Mesenchymal stem cell (in vitro differentiated cells and primary cell): ENCODE measurements at regions not wholly inside any gene's neighbourhood (a gene's known extent, or its start where the extent isn't known, plus 50 kb on each side); places are given as distances from the start of the nearest gene placed in this dataset.

Source experiments
- DNase-seq: peaks from one replicate; pipeline ENCODE4 v3.0.0-alpha.2; 2013
- H2AFZ ChIP-seq: one replicate; pipeline ENCODE4 v1.6.1; 2013; ENCODE audit warnings: low read depth, mild to moderate bottlenecking, control low read depth, inconsistent platforms, low read length, moderate library complexity
- H2AK5ac ChIP-seq: 2 replicates; pipeline ENCODE4 v1.6.1; 2013; ENCODE audit warnings: low read length, moderate library complexity, mild to moderate bottlenecking, inconsistent platforms; ENCODE audit not compliant: severe bottlenecking
- H2BK120ac ChIP-seq: one replicate; pipeline ENCODE4 v1.6.1; 2013; ENCODE audit warnings: low read depth, mild to moderate bottlenecking, inconsistent platforms, low read length, moderate library complexity
- H2BK12ac ChIP-seq, 2 experiments: one replicate each; pipeline ENCODE4 v1.6.1; 2013; ENCODE audit warnings: inconsistent platforms in 2 of 2, low read length in 2 of 2, mild to moderate bottlenecking in 2 of 2, moderate library complexity in 2 of 2, control low read depth in 1 of 2
- H2BK15ac ChIP-seq: one replicate; pipeline ENCODE4 v1.6.1; 2013; ENCODE audit warnings: mild to moderate bottlenecking, low read depth, inconsistent platforms; ENCODE audit not compliant: poor library complexity, severe bottlenecking
- H2BK5ac ChIP-seq: 2 replicates; pipeline ENCODE4 v1.6.1; 2013; ENCODE audit warnings: low read depth, mild to moderate bottlenecking, low read length, control low read depth, inconsistent platforms; ENCODE audit not compliant: poor library complexity, severe bottlenecking
- H3K14ac ChIP-seq, 2 experiments: one replicate each; pipeline ENCODE4 v1.6.1; 2013; ENCODE audit warnings: inconsistent platforms in 2 of 2, low read length in 2 of 2, control low read depth in 1 of 2, mild to moderate bottlenecking in 1 of 2, moderate library complexity in 1 of 2
- H3K18ac ChIP-seq, 2 experiments: one replicate each; pipeline ENCODE4 v1.6.1; 2013; ENCODE audit warnings: inconsistent platforms in 2 of 2, low read length in 2 of 2, control low read depth in 1 of 2, low read depth in 1 of 2, mild to moderate bottlenecking in 1 of 2
- H3K23ac ChIP-seq, 2 experiments: one replicate each; pipeline ENCODE4 v1.6.1; 2013; ENCODE audit warnings: inconsistent platforms in 2 of 2, low read length in 2 of 2, mild to moderate bottlenecking in 2 of 2, moderate library complexity in 2 of 2, control low read depth in 1 of 2
- H3K27ac ChIP-seq: 2 replicates; pipeline ENCODE4 v1.5.1; 2013; ENCODE audit warnings: mild to moderate bottlenecking, moderate library complexity, low read length, control low read depth, inconsistent platforms; ENCODE audit not compliant: poor library complexity, severe bottlenecking
- H3K27me3 ChIP-seq, 2 experiments: 2 replicates each; pipeline versions ENCODE4 v1.6.1 to v1.7.0; 2013; ENCODE audit warnings: low read length in 2 of 2, mild to moderate bottlenecking in 2 of 2, moderate library complexity in 2 of 2, control low read depth in 1 of 2, inconsistent platforms in 1 of 2; ENCODE audit not compliant: control insufficient read depth in 1 of 2, insufficient read depth in 1 of 2
- H3K36me3 ChIP-seq, 2 experiments: 2 replicates each; pipeline versions ENCODE4 v1.6.1 to v1.7.0; 2013; ENCODE audit warnings: low read length in 2 of 2, control low read depth in 1 of 2, inconsistent platforms in 1 of 2, low read depth in 1 of 2, mild to moderate bottlenecking in 1 of 2; ENCODE audit not compliant: insufficient read depth in 2 of 2, control insufficient read depth in 1 of 2
- H3K4ac ChIP-seq, 2 experiments: one replicate each; pipeline ENCODE4 v1.6.1; 2013; ENCODE audit warnings: inconsistent platforms in 2 of 2, low read length in 2 of 2, mild to moderate bottlenecking in 2 of 2, moderate library complexity in 2 of 2, control low read depth in 1 of 2, low read depth in 1 of 2
- H3K4me1 ChIP-seq: 2 replicates; pipeline ENCODE4 v1.6.1; 2013; ENCODE audit warnings: low read depth, low read length, control low read depth; ENCODE audit not compliant: control insufficient read depth, insufficient read depth
- H3K4me2 ChIP-seq: 2 replicates; pipeline ENCODE4 v1.6.1; 2013; ENCODE audit warnings: low read length, mild to moderate bottlenecking, inconsistent platforms; ENCODE audit not compliant: poor library complexity, severe bottlenecking
- H3K4me3 ChIP-seq, 2 experiments: 2 replicates each; pipeline versions ENCODE4 v1.5.1 to v1.7.0; 2013; ENCODE audit warnings: low read length in 2 of 2, mild to moderate bottlenecking in 2 of 2, control low read depth in 1 of 2, low read depth in 1 of 2; ENCODE audit not compliant: insufficient read depth in 1 of 2
- H3K79me1 ChIP-seq: replicated peaks from 2 replicates; pipeline ENCODE4 v1.6.1; 2013; ENCODE audit warnings: mild to moderate bottlenecking, control low read depth, low read length, inconsistent platforms; ENCODE audit not compliant: poor library complexity, severe bottlenecking
- H3K9ac ChIP-seq: 2 replicates; pipeline ENCODE4 v1.7.0; 2013; ENCODE audit warnings: mild to moderate bottlenecking, low read length, moderate library complexity
- H3K9me3 ChIP-seq: 2 replicates; pipeline ENCODE4 v1.7.0; 2013; ENCODE audit warnings: mild to moderate bottlenecking, low read length; ENCODE audit not compliant: control insufficient read depth
- H4K8ac ChIP-seq: one replicate; pipeline ENCODE4 v1.6.1; 2013; ENCODE audit warnings: inconsistent platforms, mild to moderate bottlenecking, low read length, moderate library complexity
- H4K91ac ChIP-seq: one replicate; pipeline ENCODE4 v1.6.1; 2013; ENCODE audit warnings: mild to moderate bottlenecking, low read length, inconsistent platforms
- WGBS: methylation state at CpG from one replicate; pipeline ENCODE4 v1.1.7; 2013; ENCODE audit warnings: mixed read lengths; 5-methylcytosine and 5-hydroxymethylcytosine counted together

DNA sequence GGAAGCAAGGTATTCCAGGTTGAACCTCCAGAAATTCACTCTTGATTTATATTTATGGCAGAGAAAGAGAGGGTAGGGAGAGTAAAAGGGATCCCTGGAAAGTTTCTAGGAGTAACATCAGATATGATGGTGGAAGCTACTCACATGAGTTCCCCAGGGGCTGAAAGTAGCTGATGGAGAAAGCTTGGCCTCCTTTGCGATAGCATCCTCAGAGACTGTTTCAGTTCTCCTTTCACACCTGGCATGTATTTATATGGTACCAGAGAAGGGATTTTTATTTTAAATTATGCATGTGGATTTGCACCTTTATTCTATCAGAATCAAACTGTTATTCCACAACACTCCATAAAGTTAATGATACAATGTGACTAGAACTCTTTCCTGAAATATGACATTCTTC is 126.3 kb upstream of the OSR1 start:
- H2BK120ac ChIP-seq: no peak overlapping the region
- DNase-seq: no peak
- WGBS: no CpG with 5 or more reads among the region's 1 CpG
- H3K4me1 ChIP-seq: peaks cover 1% of the 10 kb centered on the region
- no peak overlapping the region for H3K18ac ChIP-seq
- no peaks in the 10 kb centered on the region for H3K9me3 ChIP-seq
- H3K27me3 ChIP-seq: no peaks in the 10 kb centered on the region
- no peak overlapping the region for H2BK15ac ChIP-seq
- H3K27ac ChIP-seq: no peak overlapping the region
- no peak overlapping the region for H2BK5ac ChIP-seq
- H4K8ac ChIP-seq: no peak overlapping the region
- no peak overlapping the region for H3K4me3 ChIP-seq
- H3K79me1 ChIP-seq: no peaks in the 10 kb centered on the region
- H2AK5ac ChIP-seq: no peak overlapping the region
- no peak overlapping the region for H3K14ac ChIP-seq
- no peaks in the 10 kb centered on the region for H3K36me3 ChIP-seq
- no peak overlapping the region for H3K4ac ChIP-seq
- no peak overlapping the region for H3K9ac ChIP-seq
- H2BK12ac ChIP-seq: no peak overlapping the region
- no peak overlapping the region for H2AFZ ChIP-seq
- no peak overlapping the region for H3K23ac ChIP-seq
- H3K4me2 ChIP-seq: no peak overlapping the region
- no peak overlapping the region for H4K91ac ChIP-seq

DNA sequence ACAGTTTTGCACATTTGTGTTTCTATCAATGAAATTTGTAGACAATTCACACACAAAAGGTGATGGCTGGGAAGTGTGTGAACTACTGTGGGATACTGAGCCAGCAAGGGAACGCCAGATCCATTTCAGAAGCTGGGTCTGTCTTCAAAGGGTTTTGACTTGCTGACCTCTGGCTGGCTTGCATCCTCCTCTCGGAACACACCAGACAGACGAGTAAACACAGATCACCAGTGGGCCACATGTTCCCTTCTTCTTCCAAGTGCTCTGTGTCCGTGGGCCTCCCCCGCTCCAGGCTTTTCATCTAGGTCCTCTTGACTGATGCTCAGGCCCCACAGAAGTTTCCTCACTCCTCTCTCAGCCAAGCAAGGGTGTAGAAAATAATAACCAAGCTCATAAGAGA is 122.2 kb upstream of the OSR1 start:
- Histone ChIP-seq H3K36me3 (no peaks in the 10 kb centered on the region), H2BK120ac (no peak overlapping the region), H4K8ac (no peak overlapping the region), H3K9ac (no peak overlapping the region), H3K14ac (no peak overlapping the region), H2AK5ac (no peak overlapping the region), H3K18ac (no peak overlapping the region), H3K4me2 (no peak overlapping the region), H3K4me3 (no peak overlapping the region), H3K27ac (no peak overlapping the region), H3K4ac (no peak overlapping the region), H2BK5ac (no peak overlapping the region), H3K9me3 (no peaks in the 10 kb centered on the region), H2BK15ac (no peak overlapping the region), H3K27me3 (no peaks in the 10 kb centered on the region), H2AFZ (peak overlapping the region; percentile 3), H2BK12ac (no peak overlapping the region), H3K79me1 (no peaks in the 10 kb centered on the region), H3K4me1 (no peaks in the 10 kb centered on the region), H3K23ac (no peak overlapping the region), H4K91ac (no peak overlapping the region)
- peak; percentile 25 for DNase-seq
- WGBS: 27% methylated on average over 5 of the region's 5 CpGs

- no peak for DNase-seq
- Histone ChIP-seq H2BK15ac (no peak overlapping the region), H3K79me1 (no peaks in the 10 kb centered on the region), H2AK5ac (no peak overlapping the region), H3K36me3 (no peaks in the 10 kb centered on the region), H3K23ac (no peak overlapping the region), H4K8ac (no peak overlapping the region), H3K18ac (no peak overlapping the region), H2AFZ (no peak overlapping the region), H3K9me3 (no peaks in the 10 kb centered on the region), H3K4me2 (no peak overlapping the region), H3K27me3 (no peaks in the 10 kb centered on the region), H3K14ac (no peak overlapping the region), H3K4ac (peak overlapping the region in 1 of 2 experiments; percentile 24), H3K4me3 (no peak overlapping the region), H3K9ac (no peak overlapping the region), H3K27ac (no peak overlapping the region), H2BK120ac (no peak overlapping the region), H4K91ac (no peak overlapping the region), H2BK5ac (no peak overlapping the region), H2BK12ac (peak overlapping the region in 1 of 2 experiments; percentile 1), H3K4me1 (no peaks in the 10 kb centered on the region)
- no CpG with 5 or more reads among the region's 1 CpG for WGBS
Observed at GRCh38 chr2:19479666-19480065, 121.2 kb upstream of the OSR1 start.

GRCh38 chr2:19478409-19478808 is 120.0 kb upstream of the OSR1 start:
- no CpG with 5 or more reads among the region's 1 CpG for WGBS

More at GRCh38 chr2:19478409-19478808, 120.0 kb upstream of the OSR1 start:
- no peak overlapping the region for H2BK15ac ChIP-seq
- H3K9ac ChIP-seq: no peak overlapping the region
- no peak overlapping the region for H4K8ac ChIP-seq
- no peaks in the 10 kb centered on the region for H3K27me3 ChIP-seq
- no peak overlapping the region for H2AFZ ChIP-seq
- no peak for DNase-seq
- H3K79me1 ChIP-seq: no peaks in the 10 kb centered on the region
- no peak overlapping the region for H3K18ac ChIP-seq
- no peaks in the 10 kb centered on the region for H3K9me3 ChIP-seq
- no peak overlapping the region for H2BK12ac ChIP-seq
- H3K23ac ChIP-seq: peak overlapping the region in 1 of 2 experiments; percentile 60
- no peak overlapping the region for H2BK5ac ChIP-seq
- H2BK120ac ChIP-seq: no peak overlapping the region
- no peak overlapping the region for H4K91ac ChIP-seq
- H3K14ac ChIP-seq: no peak overlapping the region
- H3K4me1 ChIP-seq: no peaks in the 10 kb centered on the region
- no peak overlapping the region for H3K4ac ChIP-seq
- H3K27ac ChIP-seq: no peak overlapping the region
- H3K4me2 ChIP-seq: no peak overlapping the region
- H2AK5ac ChIP-seq: no peak overlapping the region
- no peak overlapping the region for H3K4me3 ChIP-seq
- no peaks in the 10 kb centered on the region for H3K36me3 ChIP-seq
